HEK293 (cell line): ENCODE measurements at regions not wholly inside any gene's neighbourhood (a gene's known extent, or its start where the extent isn't known, plus 50 kb on each side); places are given as distances from the start of the nearest gene placed in this dataset.

ENCODE experiments used
- CTCF ChIA-PET: fragments of 350-600 bp; formaldehyde crosslinking; extraction: SDS; loops from one replicate; lab custom pipeline; 2021; ENCODE audit warnings: antibody characterized with exemption; lab: Yijun Ruan, JAX
- POLR2A ChIA-PET: fragments of 300-600 bp; formaldehyde crosslinking; extraction: SDS; loops from one replicate; lab custom pipeline; 2020; ENCODE audit warnings: antibody characterized with exemption, inconsistent platforms; lab: Yijun Ruan, JAX
- H3K27ac ChIP-seq: fragments of 200-500 bp; sonication (Bioruptor generic); 2 replicates; pipeline ENCODE4 v1.5.1; 2014; ENCODE audit warnings: low read depth, low read length, control low read depth, inconsistent platforms; ENCODE audit errors: extremely low read depth
- H3K36me3 ChIP-seq, 2 experiments: fragments of 200-500 bp in 1 of 2; sonication (Bioruptor generic) in 1 of 2; 1 replicate in 1 of 2; 2 replicates in 1 of 2; pipeline ENCODE4 v1.5.1; 2014 to 2017; ENCODE audit warnings: inconsistent platforms in 2 of 2, low read length in 2 of 2; ENCODE audit not compliant: control insufficient read depth in 2 of 2, insufficient read depth in 1 of 2
- H3K4me1 ChIP-seq: fragments of 200-500 bp; sonication (Bioruptor generic); 2 replicates; pipeline ENCODE4 v1.5.1; 2014; ENCODE audit warnings: mild to moderate bottlenecking, low read length, inconsistent platforms; ENCODE audit not compliant: control insufficient read depth, insufficient read depth
- H3K4me3 ChIP-seq: 2 replicates; pipeline ENCODE4 v1.5.1; 2011; ENCODE audit warnings: low read depth, mild to moderate bottlenecking, control low read depth, low read length, moderate library complexity
- H3K9me3 ChIP-seq: fragments of 200-500 bp; sonication (Bioruptor generic); 2 replicates; pipeline ENCODE4 v1.5.1; 2014; ENCODE audit warnings: low read depth, low read length, inconsistent platforms; ENCODE audit not compliant: control insufficient read depth, insufficient read depth
- GLI2 ChIP-seq: fragments of 450-650 bp; formaldehyde crosslinking; IDR thresholded peaks from 2 replicates; pipeline ENCODE4; 2017; ENCODE audit warnings: missing biosample characterization, missing genetic modification characterization, low read depth, borderline replicate concordance
- KLF8 ChIP-seq: fragments of 450-650 bp; formaldehyde crosslinking; IDR thresholded peaks from 2 replicates; pipeline ENCODE4 v1.5.1; 2016; ENCODE audit warnings: missing biosample characterization, missing genetic modification characterization
- MZF1 ChIP-seq: fragments of 450-650 bp; formaldehyde crosslinking; IDR thresholded peaks from 2 replicates; pipeline ENCODE4 v1.5.1; 2017; ENCODE audit warnings: missing biosample characterization, missing genetic modification characterization, borderline replicate concordance
- TCF7L2 ChIP-seq: IDR thresholded peaks from 2 replicates; pipeline ENCODE4 v1.6.1; 2011; ENCODE audit warnings: low read depth, mild to moderate bottlenecking, inconsistent platforms, low read length, moderate library complexity, borderline replicate concordance
- ZFP3 ChIP-seq: fragments of 450-650 bp; formaldehyde crosslinking; IDR thresholded peaks from 2 replicates; pipeline ENCODE4 v1.5.1; 2016; ENCODE audit warnings: low read depth, missing biosample characterization, missing genetic modification characterization
- ZNF16 ChIP-seq: fragments of 450-650 bp; formaldehyde crosslinking; IDR thresholded peaks from 2 replicates; pipeline ENCODE4 v1.5.1; 2016; ENCODE audit warnings: low read depth, missing biosample characterization, missing genetic modification characterization
- ZNF184 ChIP-seq: fragments of 450-650 bp; IDR thresholded peaks from 2 replicates; pipeline ENCODE4 v1.5.1; 2018; ENCODE audit warnings: missing biosample characterization, mild to moderate bottlenecking, missing genetic modification characterization
- ZNF239 ChIP-seq: fragments of 450-650 bp; formaldehyde crosslinking; IDR thresholded peaks from 2 replicates; pipeline ENCODE4 v1.5.1; 2016; ENCODE audit warnings: missing biosample characterization, missing genetic modification characterization
- ZNF24 ChIP-seq: fragments of 450-650 bp; formaldehyde crosslinking; IDR thresholded peaks from 2 replicates; pipeline ENCODE4 v1.5.1; 2016; ENCODE audit warnings: missing biosample characterization, missing genetic modification characterization
- ZNF341 ChIP-seq: fragments of 450-650 bp; formaldehyde crosslinking; IDR thresholded peaks from 2 replicates; pipeline ENCODE4; 2016; ENCODE audit warnings: low read depth, missing biosample characterization, missing genetic modification characterization
- ZNF350 ChIP-seq: fragments of 450-650 bp; formaldehyde crosslinking; IDR thresholded peaks from 2 replicates; pipeline ENCODE4 v1.5.0; 2017; ENCODE audit warnings: missing biosample characterization, mild to moderate bottlenecking, missing genetic modification characterization
- ZNF354C ChIP-seq: fragments of 450-650 bp; formaldehyde crosslinking; IDR thresholded peaks from 2 replicates; pipeline ENCODE4 v1.5.1; 2016; ENCODE audit warnings: missing biosample characterization, missing genetic modification characterization, low read depth, borderline replicate concordance
- ZNF366 ChIP-seq: fragments of 450-650 bp; formaldehyde crosslinking; conservative IDR thresholded peaks from 2 replicates; pipeline ENCODE4 v1.5.1; 2016; ENCODE audit warnings: missing biosample characterization, missing genetic modification characterization
- ZNF37A ChIP-seq: fragments of 450-650 bp; IDR thresholded peaks from 2 replicates; pipeline ENCODE4 v1.5.1; 2018; ENCODE audit warnings: missing biosample characterization, missing genetic modification characterization
- ZNF514 ChIP-seq: fragments of 450-650 bp; formaldehyde crosslinking; IDR thresholded peaks from 2 replicates; pipeline ENCODE4 v1.5.1; 2016; ENCODE audit warnings: missing biosample characterization, missing genetic modification characterization
- ZNF571 ChIP-seq: fragments of 450-650 bp; formaldehyde crosslinking; IDR thresholded peaks from 2 replicates; pipeline ENCODE4 v1.5.0; 2017; ENCODE audit warnings: missing biosample characterization, missing genetic modification characterization
- ZNF580 ChIP-seq: fragments of 450-650 bp; formaldehyde crosslinking; IDR thresholded peaks from 2 replicates; pipeline ENCODE4 v1.5.1; 2016; ENCODE audit warnings: missing biosample characterization, missing genetic modification characterization
- ZNF660 ChIP-seq: fragments of 450-650 bp; IDR thresholded peaks from 2 replicates; pipeline ENCODE4 v1.5.1; 2018; ENCODE audit warnings: missing biosample characterization, mild to moderate bottlenecking, missing genetic modification characterization
- ZSCAN18 ChIP-seq: fragments of 450-650 bp; formaldehyde crosslinking; IDR thresholded peaks from 2 replicates; pipeline ENCODE4 v1.5.1; 2016; ENCODE audit warnings: missing biosample characterization, missing genetic modification characterization
- ZSCAN30 ChIP-seq: fragments of 450-650 bp; IDR thresholded peaks from 2 replicates; pipeline ENCODE4 v1.5.1; 2018; ENCODE audit warnings: missing biosample characterization, mild to moderate bottlenecking, missing genetic modification characterization, moderate library complexity
- ZXDB ChIP-seq: fragments of 450-650 bp; formaldehyde crosslinking; IDR thresholded peaks from 2 replicates; pipeline ENCODE4 v1.5.1; 2016; ENCODE audit warnings: missing biosample characterization, missing genetic modification characterization
- TF ChIP-seq, protein P1 (sequence below): fragments of 450-650 bp; formaldehyde crosslinking; IDR thresholded peaks from 2 replicates; pipeline ENCODE4 v1.5.1; 2017; ENCODE audit warnings: missing biosample characterization, mild to moderate bottlenecking, missing genetic modification characterization, moderate library complexity
- TF ChIP-seq, protein P2 (sequence below): fragments of 450-650 bp; formaldehyde crosslinking; optimal IDR thresholded peaks from 2 replicates; pipeline ENCODE3; 2016; ENCODE audit warnings: missing biosample characterization, mild to moderate bottlenecking, missing genetic modification characterization
- TF ChIP-seq, protein P3 (sequence below): fragments of 450-650 bp; formaldehyde crosslinking; IDR thresholded peaks from 2 replicates; pipeline ENCODE4 v1.5.1; 2016; ENCODE audit warnings: missing biosample characterization, missing genetic modification characterization

- no peak for TF ChIP-seq ZNF660 (tag by site-specific recombination)
- no peak for TF ChIP-seq ZNF37A (tag by site-specific recombination)
- no peak for TF ChIP-seq ZNF350 (tag by site-specific recombination)
- no peak for TF ChIP-seq ZSCAN18 (tag by site-specific recombination)
- TF ChIP-seq ZNF571: no peak
These were observed 279.7 kb upstream of the SLC7A11 start (continued) for GRCh38 chr4:138521809-138522208.

DNA sequence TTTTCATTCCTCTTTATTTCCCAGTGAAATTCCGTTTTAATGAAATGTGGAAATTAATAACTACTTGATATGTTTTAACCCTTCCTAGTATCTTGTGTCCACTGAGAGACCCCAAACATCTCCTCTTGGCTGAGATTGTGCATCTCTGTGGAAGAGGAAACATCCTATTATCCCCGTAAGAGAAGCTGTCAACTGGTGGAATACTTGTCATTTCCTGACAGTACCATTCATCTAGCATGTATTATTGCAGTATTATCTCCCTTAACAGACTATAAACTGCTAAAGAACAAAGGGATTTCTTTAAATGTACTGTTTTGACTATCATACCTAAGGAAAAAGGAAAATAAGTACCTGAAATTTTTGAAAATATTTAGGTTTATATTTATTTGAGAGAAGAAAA lies 277.3 kb upstream of the SLC7A11 start:
- ChIA-PET CTCF (no interaction called here), POLR2A (no interaction called here)
- Histone ChIP-seq H3K9me3 (no peaks in the 10 kb centered on the region), H3K4me3 (no peak overlapping the region), H3K4me1 (no peaks in the 10 kb centered on the region), H3K27ac (no peak overlapping the region), H3K36me3 (no peaks in the 10 kb centered on the region)
- TF ChIP-seq, protein P1, sequence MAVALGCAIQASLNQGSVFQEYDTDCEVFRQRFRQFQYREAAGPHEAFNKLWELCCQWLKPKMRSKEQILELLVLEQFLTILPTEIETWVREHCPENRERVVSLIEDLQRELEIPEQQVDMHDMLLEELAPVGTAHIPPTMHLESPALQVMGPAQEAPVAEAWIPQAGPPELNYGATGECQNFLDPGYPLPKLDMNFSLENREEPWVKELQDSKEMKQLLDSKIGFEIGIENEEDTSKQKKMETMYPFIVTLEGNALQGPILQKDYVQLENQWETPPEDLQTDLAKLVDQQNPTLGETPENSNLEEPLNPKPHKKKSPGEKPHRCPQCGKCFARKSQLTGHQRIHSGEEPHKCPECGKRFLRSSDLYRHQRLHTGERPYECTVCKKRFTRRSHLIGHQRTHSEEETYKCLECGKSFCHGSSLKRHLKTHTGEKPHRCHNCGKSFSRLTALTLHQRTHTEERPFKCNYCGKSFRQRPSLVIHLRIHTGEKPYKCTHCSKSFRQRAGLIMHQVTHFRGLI (tag by site-specific recombination): no peak
- TF ChIP-seq ZNF580 (tag by site-specific recombination) (no peak), ZNF354C (tag by site-specific recombination) (no peak), ZNF16 (tag by site-specific recombination) (no peak), ZXDB (tag by site-specific recombination) (no peak), ZNF24 (tag by site-specific recombination) (no peak), ZNF239 (tag by site-specific recombination) (no peak), MZF1 (tag by site-specific recombination) (no peak), ZNF184 (tag by site-specific recombination) (no peak), ZNF514 (tag by site-specific recombination) (no peak), GLI2 (tag by site-specific recombination) (no peak), ZNF366 (tag by site-specific recombination) (no peak), ZSCAN30 (tag by site-specific recombination) (no peak), ZNF341 (tag by site-specific recombination) (no peak), KLF8 (tag by site-specific recombination) (no peak), TCF7L2 (no peak), ZFP3 (no peak)
- TF ChIP-seq, protein P2, sequence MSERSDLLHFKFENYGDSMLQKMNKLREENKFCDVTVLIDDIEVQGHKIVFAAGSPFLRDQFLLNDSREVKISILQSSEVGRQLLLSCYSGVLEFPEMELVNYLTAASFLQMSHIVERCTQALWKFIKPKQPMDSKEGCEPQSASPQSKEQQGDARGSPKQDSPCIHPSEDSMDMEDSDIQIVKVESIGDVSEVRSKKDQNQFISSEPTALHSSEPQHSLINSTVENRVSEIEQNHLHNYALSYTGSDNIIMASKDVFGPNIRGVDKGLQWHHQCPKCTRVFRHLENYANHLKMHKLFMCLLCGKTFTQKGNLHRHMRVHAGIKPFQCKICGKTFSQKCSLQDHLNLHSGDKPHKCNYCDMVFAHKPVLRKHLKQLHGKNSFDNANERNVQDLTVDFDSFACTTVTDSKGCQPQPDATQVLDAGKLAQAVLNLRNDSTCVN: no peak
- TF ChIP-seq, protein P3, sequence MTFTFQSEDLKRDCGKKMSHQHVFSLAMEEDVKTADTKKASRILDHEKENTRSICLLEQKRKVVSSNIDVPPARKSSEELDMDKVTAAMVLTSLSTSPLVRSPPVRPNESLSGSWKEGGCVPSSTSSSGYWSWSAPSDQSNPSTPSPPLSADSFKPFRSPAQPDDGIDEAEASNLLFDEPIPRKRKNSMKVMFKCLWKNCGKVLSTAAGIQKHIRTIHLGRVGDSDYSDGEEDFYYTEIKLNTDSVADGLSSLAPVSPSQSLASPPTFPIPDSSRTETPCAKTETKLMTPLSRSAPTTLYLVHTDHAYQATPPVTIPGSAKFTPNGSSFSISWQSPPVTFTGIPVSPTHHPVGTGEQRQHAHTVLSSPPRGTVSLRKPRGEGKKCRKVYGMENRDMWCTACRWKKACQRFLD (tag by site-specific recombination): no peak
